Osteoblast (primary cell): ENCODE measurements at regions not wholly inside any gene's neighbourhood (a gene's known extent, or its start where the extent isn't known, plus 50 kb on each side); places are given as distances from the start of the nearest gene placed in this dataset.

Experiments used
- DNase-seq: peaks from one replicate; pipeline ENCODE4 v3.0.0; 2011; ENCODE audit warnings: low spot score, mixed read lengths; ENCODE audit not compliant: insufficient read length; ENCODE audit errors: missing footprints
- H2AFZ ChIP-seq: 2 replicates; pipeline ENCODE4 v1.6.0; 2011; ENCODE audit warnings: mild to moderate bottlenecking, low read length
- H3K27ac ChIP-seq: 2 replicates; pipeline ENCODE4 v1.5.1; 2011; ENCODE audit warnings: mild to moderate bottlenecking, low read depth, low read length, moderate library complexity
- H3K27me3 ChIP-seq: 2 replicates; pipeline ENCODE4 v1.6.0; 2012; ENCODE audit warnings: mild to moderate bottlenecking, control low read depth, inconsistent platforms, low read length, moderate library complexity; ENCODE audit not compliant: insufficient read depth
- H3K36me3 ChIP-seq: 2 replicates; pipeline ENCODE4 v1.5.1; 2011; ENCODE audit warnings: mild to moderate bottlenecking, low read length, control low read depth, moderate library complexity; ENCODE audit not compliant: insufficient read depth
- H3K4me1 ChIP-seq: 2 replicates; pipeline ENCODE4 v1.5.1; 2011; ENCODE audit warnings: mild to moderate bottlenecking, low read length, control low read depth, moderate library complexity; ENCODE audit not compliant: insufficient read depth
- H3K4me2 ChIP-seq: 2 replicates; pipeline ENCODE4 v1.6.0; 2011; ENCODE audit warnings: mild to moderate bottlenecking, low read length; ENCODE audit not compliant: insufficient read depth
- H3K4me3 ChIP-seq: fragments of 200-600 bp; sonication (generic); 3 replicates; pipeline ENCODE4 v1.5.1; 2012; ENCODE audit warnings: mild to moderate bottlenecking, low read length, inconsistent platforms; ENCODE audit not compliant: insufficient read depth
- H3K79me2 ChIP-seq: 2 replicates; pipeline ENCODE4 v1.6.0; 2012; ENCODE audit warnings: mild to moderate bottlenecking, low read length, control low read depth, inconsistent platforms; ENCODE audit not compliant: insufficient read depth
- H3K9me3 ChIP-seq: 2 replicates; pipeline ENCODE4 v1.5.1; 2011; ENCODE audit warnings: low read depth, low read length, control low read depth
- H4K20me1 ChIP-seq: 2 replicates; pipeline ENCODE4 v1.6.0; 2012; ENCODE audit warnings: mild to moderate bottlenecking, low read length, control low read depth; ENCODE audit not compliant: insufficient read depth
- TF ChIP-seq, protein P1 (sequence below): IDR thresholded peaks from 2 replicates; pipeline ENCODE4 v1.5.1; 2011; ENCODE audit warnings: mild to moderate bottlenecking, low read depth, low read length, moderate library complexity; ENCODE audit errors: extremely low read depth

DNA sequence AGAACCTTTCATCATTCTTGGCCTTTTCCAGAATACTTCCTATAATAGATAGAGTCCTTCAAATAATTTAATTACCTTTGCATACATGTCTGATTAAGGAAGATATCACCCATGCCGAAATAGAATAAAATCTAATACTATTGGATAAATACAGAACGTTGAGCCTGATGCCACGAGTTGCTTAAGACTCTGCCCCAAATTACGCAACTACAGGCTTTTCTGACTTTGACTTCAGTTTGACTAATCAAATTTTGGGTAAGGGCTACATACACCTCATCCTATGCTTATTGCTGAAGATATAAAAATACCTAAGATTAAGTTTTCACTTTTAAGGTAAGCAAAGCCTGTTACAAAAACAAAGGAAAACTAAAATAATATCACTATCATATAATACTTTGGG lies 1065.1 kb upstream of the NRXN1 start:
- Histone ChIP-seq H3K9me3 (no peaks in the 10 kb centered on the region), H3K36me3 (no peaks in the 10 kb centered on the region), H3K27me3 (no peaks in the 10 kb centered on the region), H3K4me2 (no peak overlapping the region), H4K20me1 (no peaks in the 10 kb centered on the region), H3K79me2 (no peaks in the 10 kb centered on the region), H3K4me3 (no peak overlapping the region), H3K4me1 (no peaks in the 10 kb centered on the region), H3K27ac (no peak overlapping the region), H2AFZ (no peak overlapping the region)
- DNase-seq, result no peak
- TF ChIP-seq, protein P1, sequence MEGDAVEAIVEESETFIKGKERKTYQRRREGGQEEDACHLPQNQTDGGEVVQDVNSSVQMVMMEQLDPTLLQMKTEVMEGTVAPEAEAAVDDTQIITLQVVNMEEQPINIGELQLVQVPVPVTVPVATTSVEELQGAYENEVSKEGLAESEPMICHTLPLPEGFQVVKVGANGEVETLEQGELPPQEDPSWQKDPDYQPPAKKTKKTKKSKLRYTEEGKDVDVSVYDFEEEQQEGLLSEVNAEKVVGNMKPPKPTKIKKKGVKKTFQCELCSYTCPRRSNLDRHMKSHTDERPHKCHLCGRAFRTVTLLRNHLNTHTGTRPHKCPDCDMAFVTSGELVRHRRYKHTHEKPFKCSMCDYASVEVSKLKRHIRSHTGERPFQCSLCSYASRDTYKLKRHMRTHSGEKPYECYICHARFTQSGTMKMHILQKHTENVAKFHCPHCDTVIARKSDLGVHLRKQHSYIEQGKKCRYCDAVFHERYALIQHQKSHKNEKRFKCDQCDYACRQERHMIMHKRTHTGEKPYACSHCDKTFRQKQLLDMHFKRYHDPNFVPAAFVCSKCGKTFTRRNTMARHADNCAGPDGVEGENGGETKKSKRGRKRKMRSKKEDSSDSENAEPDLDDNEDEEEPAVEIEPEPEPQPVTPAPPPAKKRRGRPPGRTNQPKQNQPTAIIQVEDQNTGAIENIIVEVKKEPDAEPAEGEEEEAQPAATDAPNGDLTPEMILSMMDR, result no peak

GRCh38 chr2:52084759-52085158 lies 1052.8 kb upstream of the NRXN1 start:
- Histone ChIP-seq H4K20me1 (no peaks in the 10 kb centered on the region), H3K36me3 (no peaks in the 10 kb centered on the region), H2AFZ (no peak overlapping the region), H3K27ac (no peak overlapping the region), H3K9me3 (no peaks in the 10 kb centered on the region), H3K4me3 (no peak overlapping the region), H3K27me3 (no peaks in the 10 kb centered on the region), H3K4me1 (no peaks in the 10 kb centered on the region), H3K4me2 (no peak overlapping the region), H3K79me2 (no peaks in the 10 kb centered on the region)
- DNase-seq, result no peak
- TF ChIP-seq, protein P1, result no peak

GRCh38 chr2:52083214-52083613 lies 1051.3 kb upstream of the NRXN1 start:
- TF ChIP-seq, protein P1, result no peak
- H3K27ac ChIP-seq, result no peak overlapping the region
- DNase-seq, result no peak

GRCh38 chr2:52082646-52083045 lies 1050.7 kb upstream of the NRXN1 start:
- H3K27ac ChIP-seq, result no peak overlapping the region
- H3K4me3 ChIP-seq, result no peak overlapping the region
- H3K4me1 ChIP-seq, result no peaks in the 10 kb centered on the region
- no peak overlapping the region for H3K4me2 ChIP-seq
- no peak for DNase-seq
- no peak overlapping the region for H2AFZ ChIP-seq
- no peaks in the 10 kb centered on the region for H3K9me3 ChIP-seq
- TF ChIP-seq, protein P1, result no peak
- no peaks in the 10 kb centered on the region for H4K20me1 ChIP-seq
- no peaks in the 10 kb centered on the region for H3K27me3 ChIP-seq
- H3K79me2 ChIP-seq, result no peaks in the 10 kb centered on the region
- H3K36me3 ChIP-seq, result no peaks in the 10 kb centered on the region

More at GRCh38 chr2:52083214-52083613, 1051.3 kb upstream of the NRXN1 start:
- no peaks in the 10 kb centered on the region for H4K20me1 ChIP-seq
- H3K4me3 ChIP-seq, result no peak overlapping the region
- no peak overlapping the region for H2AFZ ChIP-seq
- H3K27me3 ChIP-seq, result no peaks in the 10 kb centered on the region
- no peak overlapping the region for H3K4me2 ChIP-seq
- H3K9me3 ChIP-seq, result no peaks in the 10 kb centered on the region
- H3K4me1 ChIP-seq, result no peaks in the 10 kb centered on the region
- H3K36me3 ChIP-seq, result no peaks in the 10 kb centered on the region
- H3K79me2 ChIP-seq, result no peaks in the 10 kb centered on the region
